GM23248 (cell line): ENCODE measurements at regions not wholly inside any gene's neighbourhood (a gene's known extent, or its start where the extent isn't known, plus 50 kb on each side); places are given as distances from the start of the nearest gene placed in this dataset.

Experiments
- EZH2 ChIP-seq: fragments of 200-600 bp; sonication (generic); IDR thresholded peaks from 2 replicates; pipeline ENCODE4 v1.6.1; 2018; ENCODE audit warnings: antibody characterized with exemption, mild to moderate bottlenecking; ENCODE audit not compliant: insufficient read depth, poor library complexity, severe bottlenecking
- EZH2phosphoT487 ChIP-seq: fragments of 200-600 bp; sonication (generic); IDR thresholded peaks from 2 replicates; pipeline ENCODE4 v1.6.1; 2018; ENCODE audit warnings: antibody characterized with exemption, moderate library complexity, mild to moderate bottlenecking, low read depth; ENCODE audit not compliant: insufficient read depth

- no peak for TF ChIP-seq EZH2phosphoT487
- TF ChIP-seq EZH2: no peak
Observed at GRCh38 chr6:2354138-2354491, 108.7 kb upstream of the GMDS start.
